HG02973 (cell line): ENCODE measurements at regions not wholly inside any gene's neighbourhood (a gene's known extent, or its start where the extent isn't known, plus 50 kb on each side); places are given as distances from the start of the nearest gene placed in this dataset.

ENCODE experiments used
- ATAC-seq: cut with Tn5 transposase; IDR thresholded peaks from one replicate; pipeline ENCODE4 v1.9.1; 2021; ENCODE audit warnings: moderate library complexity; ENCODE audit not compliant: unreplicated experiment

GRCh38 chr14:61940666-61941420, 178.6 kb downstream of the SNAPC1 start:
- ATAC-seq, result no peak

DNA sequence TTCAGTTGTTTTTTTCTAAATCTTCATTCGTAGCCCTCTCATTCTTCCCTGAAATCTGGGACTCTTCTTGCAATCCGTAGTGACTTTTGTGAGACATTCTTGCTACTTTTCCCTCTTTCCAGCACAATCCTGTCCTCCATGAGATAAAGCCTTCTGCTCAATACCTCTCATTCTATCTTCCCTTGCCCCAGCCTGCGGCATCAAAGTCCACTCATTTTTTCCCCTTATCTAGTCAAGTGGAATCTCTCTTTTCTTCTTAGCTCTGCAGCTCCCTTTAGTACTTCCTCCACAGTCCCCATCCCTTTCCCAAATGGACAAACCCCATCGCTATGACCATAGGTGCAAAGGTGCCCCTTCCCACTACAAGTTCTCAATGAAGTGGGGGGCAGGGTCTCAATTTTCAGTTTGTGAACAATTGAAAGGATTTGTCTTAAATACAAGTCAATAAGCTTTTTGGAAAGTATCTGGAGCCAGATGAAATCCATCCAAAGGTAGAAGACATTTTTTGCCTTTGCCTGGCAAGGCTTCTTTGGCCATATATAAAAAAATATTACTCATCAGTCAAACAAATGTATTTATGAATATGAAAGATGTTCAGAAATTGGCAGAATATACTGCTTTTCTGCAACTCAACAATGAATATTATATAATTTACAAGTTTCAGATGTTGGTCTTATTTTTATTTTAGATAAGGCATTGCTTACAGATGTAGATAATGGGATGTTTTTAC, 179.4 kb downstream of the SNAPC1 start:
- no peak for ATAC-seq

GRCh38 chr14:61948376-61948775, 186.2 kb downstream of the SNAPC1 start:
- no peak for ATAC-seq

DNA sequence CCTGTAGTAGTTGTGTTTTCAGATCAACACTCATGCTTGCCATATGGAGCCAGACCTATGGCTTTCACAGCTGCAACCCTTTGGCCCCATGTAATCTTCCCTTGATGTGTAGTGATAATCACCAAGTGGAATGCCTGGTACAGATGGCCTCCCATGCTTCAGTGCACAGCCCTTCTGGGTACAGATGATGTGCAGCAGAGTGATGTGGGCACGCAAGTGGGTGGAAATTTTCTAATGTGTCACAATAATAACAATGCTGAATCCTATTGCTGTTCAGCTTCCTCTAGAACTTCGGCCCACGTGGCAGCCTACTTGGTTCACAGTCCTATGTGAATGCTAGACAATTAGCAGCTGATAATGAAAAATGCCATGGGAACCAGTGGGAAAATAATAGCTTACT, 188.1 kb downstream of the SNAPC1 start:
- ATAC-seq, result no peak

DNA sequence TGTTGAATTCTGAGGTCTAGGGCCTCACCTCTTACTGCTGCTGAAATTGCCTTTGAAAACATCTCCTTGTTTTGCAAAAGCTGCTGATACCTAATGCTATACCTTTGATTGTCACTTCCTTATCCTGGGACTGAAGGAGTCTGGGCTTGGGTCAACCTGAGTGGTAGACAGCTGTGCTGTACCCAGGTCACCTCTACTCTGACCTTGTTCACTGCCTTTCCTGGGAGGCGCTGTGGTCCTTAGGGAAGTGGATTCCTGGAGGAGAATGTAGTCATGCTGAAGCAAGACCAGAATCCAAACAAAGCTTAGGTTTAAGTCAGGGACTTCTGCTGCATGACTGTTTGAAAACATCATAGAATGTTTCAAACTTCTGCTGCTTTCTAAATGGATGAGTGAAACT, 191.4 kb downstream of the SNAPC1 start:
- ATAC-seq, result no peak

- no peak for ATAC-seq
Observed at GRCh38 chr14:61954306-61954705, 192.1 kb downstream of the SNAPC1 start.

DNA sequence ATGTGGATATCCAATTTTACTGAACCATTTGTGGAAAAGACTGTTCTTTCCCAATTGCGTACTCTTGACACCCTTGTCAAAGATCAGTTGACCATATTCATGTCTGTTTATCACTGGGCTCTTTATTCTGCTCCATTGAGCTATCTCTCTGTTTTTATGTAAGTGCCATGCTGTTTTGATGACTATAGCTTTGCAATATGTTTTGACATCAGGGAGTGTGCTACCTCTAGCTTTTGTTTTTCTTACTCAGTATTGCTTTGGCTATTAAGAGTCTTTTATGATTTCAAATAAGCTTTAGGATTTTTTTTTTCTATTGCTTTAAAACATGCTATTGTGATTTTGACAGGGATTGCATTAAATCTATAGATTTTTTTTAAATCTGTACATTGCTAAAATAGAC, 194.3 kb downstream of the SNAPC1 start:
- no peak for ATAC-seq

DNA sequence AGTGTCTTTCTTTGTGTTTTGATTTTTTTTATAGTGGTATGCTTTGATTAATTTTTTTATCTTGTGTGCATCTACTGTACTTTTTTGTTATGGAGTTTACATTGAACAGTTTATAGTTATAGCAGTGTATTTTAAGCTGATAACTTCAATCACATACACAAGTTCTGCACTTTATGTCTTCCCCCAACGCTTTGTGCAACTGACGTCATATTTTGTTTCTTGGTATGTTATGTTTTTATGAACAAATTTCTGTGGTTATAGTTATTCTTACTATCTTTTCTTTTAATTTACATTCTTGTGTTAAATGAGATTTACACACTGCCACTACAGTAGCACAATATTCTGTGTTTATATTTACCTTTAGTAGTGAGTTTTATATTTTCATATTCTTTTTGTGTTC, 197.1 kb downstream of the SNAPC1 start:
- ATAC-seq, result no peak

DNA sequence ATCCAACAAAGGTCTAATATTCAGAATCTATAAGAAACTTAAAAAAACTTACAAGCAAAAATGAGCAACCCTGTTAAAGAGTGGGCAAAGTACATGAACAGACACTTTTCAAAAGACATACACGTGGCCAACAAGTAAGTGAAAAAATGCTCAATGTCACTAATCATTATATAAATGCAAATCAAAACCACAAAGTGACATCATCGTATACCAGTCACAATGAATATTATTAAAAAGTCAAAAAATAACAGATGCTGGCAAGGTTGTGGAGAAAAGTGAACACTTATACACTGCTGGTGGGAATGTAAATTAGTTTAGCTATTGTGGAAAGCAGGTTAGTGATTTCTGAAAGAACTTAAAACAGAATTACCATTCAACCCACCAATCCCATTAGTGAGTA, 199.1 kb downstream of the SNAPC1 start:
- no peak for ATAC-seq

DNA sequence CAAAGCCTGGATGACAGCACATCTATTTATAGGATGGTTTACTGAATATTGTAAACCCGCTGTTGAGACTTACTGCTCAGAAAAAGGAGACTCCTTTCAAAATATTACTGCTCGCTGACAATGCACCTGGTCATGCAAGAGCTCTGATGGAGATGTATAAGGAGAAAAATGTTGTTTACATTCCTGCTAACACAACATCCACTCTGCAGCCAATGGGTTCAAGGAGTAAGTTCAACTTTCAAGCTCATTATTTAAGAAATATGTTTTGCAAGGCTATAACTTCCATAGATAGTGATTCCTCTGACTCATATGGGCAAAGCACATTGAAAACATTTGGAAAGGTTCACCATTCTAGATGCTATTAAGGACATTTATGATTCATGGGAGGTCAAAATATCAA, 201.7 kb downstream of the SNAPC1 start:
- ATAC-seq, result no peak

DNA sequence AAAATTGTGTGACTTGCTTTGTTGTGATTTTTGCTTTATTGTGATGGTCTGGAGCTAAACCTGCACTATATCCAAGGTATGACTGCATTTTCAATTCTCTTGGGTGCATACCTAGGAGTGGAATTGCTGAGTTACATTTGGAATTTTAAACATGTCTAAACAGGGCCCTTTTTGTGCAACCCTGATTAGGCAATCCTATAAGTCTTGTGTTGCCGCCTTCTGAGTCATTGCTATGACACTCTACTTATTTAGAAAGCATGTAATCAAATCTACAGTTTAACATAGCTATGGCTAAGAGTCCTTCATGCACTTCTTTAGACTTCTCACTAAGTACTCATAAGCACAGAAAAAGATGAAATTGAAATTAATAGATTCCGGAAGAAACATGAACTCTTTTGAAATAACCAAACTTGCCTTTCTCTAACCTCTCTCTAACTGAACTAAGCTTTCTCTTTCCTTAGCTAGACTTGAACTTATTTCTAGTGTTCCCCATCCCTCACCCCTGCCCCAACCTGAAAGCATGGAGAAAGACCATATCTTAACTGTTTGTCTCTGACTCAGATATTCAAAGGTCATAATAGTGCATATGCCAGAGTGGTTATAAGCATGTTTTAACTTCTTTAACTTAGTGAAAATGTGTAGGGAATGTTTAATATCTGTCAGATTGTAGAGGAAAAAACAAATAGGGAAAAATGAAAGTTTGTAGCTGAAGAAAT, 203.0 kb downstream of the SNAPC1 start:
- no peak for ATAC-seq

- no peak for ATAC-seq
Observed at GRCh38 chr14:61968207-61968606, 206.0 kb downstream of the SNAPC1 start.

GRCh38 chr14:61972711-61973110, 210.5 kb downstream of the SNAPC1 start:
- no peak for ATAC-seq

DNA sequence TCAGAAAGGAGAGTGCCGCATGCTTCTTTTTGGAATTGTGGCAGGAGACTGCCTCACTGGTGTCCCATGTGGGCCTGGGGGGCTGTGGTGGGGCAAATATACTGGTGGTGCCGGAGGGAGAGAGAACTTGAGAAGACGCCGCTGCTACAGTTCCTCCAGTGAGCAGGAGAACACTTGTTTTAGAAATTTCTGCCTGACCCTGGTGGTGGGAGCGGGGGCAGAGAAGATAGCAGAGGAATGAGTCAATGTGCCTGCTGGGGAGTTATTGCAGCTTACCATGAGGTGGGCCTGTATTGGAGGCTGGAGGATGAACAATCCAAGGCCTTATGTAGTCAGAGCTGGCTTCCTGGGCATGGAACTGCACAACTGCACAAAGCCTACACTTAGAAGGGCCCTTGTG, 211.8 kb downstream of the SNAPC1 start:
- ATAC-seq, result no peak

- ATAC-seq, result no peak
Observed at GRCh38 chr14:61977217-61977616, 215.0 kb downstream of the SNAPC1 start.

DNA sequence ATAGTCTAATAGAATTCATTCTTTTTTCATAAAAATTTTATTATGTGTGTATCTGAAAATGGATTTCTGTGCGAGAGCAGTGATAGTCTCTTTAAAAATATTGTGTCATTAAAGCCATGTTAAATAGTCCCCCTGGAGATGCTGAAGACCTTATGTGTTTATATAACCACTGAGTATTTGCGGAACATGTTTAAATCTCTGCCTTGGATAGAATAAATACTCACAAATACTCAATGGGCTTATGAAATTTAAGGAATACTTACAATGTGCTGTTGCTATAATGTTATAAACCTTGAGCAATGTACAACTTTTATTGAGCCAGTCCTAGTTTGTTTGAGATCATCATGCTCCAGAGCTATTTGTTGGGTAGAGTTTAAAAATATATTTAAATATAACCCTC, 226.0 kb downstream of the SNAPC1 start:
- no peak for ATAC-seq

DNA sequence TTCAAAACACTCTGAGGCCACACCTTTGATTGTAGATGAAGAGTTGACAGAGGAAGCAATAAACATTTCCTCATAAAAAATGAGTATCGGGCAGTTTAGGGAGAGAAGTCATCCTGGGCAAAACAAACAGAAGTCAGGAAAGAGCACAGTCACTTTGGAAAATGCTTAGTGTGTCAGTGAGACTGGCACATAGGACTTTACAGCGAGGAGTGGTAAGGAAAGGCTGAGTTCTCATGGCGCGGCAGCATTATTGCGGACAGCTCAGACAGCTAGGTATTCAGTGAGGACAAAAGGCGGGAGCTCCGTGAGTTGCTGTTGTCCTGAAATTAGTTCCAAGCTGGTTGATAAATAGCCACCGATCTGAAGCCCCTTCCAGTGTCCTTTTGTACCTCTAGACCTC, 229.9 kb downstream of the SNAPC1 start:
- ATAC-seq, result no peak

- no peak for ATAC-seq
Observed at GRCh38 chr14:61992926-61993325, 230.7 kb downstream of the SNAPC1 start.

DNA sequence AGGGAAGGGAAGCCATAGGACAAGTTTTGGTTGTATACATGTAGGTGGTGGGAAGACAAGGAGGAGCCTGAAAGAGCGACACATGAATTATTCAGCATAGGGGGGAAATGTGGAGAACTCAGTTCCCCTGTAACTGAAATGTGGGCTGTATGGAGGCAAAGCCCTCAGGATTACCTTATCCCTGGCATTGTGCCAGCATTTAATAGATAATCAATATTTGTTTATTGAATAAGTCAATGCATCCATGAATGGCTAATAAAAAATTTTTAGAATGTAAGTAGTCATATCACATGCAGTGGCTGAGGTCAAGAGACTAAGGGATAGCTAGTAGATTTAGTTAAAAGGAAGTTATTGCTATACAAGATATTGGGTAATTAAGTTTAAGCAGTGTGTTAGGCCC, 232.4 kb downstream of the SNAPC1 start:
- no peak for ATAC-seq

DNA sequence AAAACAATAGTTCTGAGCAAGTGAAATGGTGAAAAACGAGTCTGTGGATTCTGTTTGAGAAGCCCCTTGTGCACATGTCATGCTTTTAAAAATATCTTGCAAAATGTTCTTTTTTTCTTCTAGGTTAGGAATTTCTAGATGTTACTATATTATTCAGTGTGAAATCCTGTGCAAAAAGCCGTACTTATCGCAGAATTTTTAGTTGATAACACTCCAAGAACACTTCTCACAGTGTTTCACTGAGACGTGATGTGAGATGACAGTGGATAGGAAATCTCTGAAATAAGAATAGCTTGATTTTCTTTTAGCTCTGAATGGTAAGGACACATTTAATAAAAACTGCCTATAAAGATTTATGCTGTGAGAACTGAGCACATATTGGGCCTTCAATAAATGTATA, 234.5 kb downstream of the SNAPC1 start:
- ATAC-seq, result no peak

DNA sequence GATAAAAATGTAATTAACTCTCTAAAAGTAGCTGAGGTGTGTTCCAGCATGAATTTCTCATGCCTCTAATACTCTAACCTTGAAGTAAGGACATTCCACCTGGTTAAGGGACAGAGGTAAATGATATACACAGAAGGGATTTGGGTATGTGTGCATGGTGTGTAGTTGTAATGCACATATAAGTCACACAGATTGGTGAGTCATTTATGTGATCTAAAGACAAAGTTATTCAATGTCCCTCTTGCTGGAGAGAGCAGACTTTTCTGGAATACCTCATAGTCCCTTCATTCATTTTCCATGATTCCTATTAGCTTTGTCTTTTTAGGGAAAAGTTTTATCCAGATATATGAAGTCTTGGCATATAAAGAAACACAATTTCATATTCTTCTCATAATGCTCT, 234.9 kb downstream of the SNAPC1 start:
- no peak for ATAC-seq

DNA sequence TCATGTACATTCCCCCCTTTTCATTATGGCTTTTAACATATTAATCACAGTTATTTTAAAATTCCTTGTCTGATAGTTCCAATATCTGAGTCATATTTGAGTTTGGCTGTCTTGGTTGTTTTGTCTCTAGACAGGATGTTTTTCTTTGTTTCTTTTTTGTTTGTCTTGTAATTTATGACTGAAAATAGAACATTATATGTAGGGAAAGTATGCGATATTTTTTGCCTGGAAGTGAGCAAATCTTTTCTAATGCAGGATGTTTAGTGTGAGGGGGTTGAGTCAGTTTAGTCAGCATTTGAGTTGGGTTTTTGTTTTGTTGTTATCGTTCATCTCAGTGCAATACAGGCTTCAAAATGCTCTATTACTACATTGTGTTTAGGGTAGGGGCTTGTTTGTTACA, 239.7 kb downstream of the SNAPC1 start:
- no peak for ATAC-seq
